Loucy (cell line): ENCODE measurements at regions not wholly inside any gene's neighbourhood (a gene's known extent, or its start where the extent isn't known, plus 50 kb on each side); places are given as distances from the start of the nearest gene placed in this dataset.

Source experiments
- H2AFZ ChIP-seq: fragments of 200-600 bp; sonication (generic); 2 replicates; pipeline ENCODE4 v1.6.0; 2016; ENCODE audit warnings: antibody characterized with exemption, mild to moderate bottlenecking, low read length, moderate library complexity
- H3F3A ChIP-seq: fragments of 200-600 bp; 2 replicates; pipeline ENCODE4 v1.6.0; 2016; ENCODE audit warnings: antibody characterized with exemption, low read depth, mild to moderate bottlenecking
- H3K27me3 ChIP-seq: fragments of 200-600 bp; sonication (generic); 2 replicates; pipeline ENCODE4 v1.6.1; 2014; ENCODE audit warnings: low read length, mild to moderate bottlenecking; ENCODE audit not compliant: insufficient read depth, poor library complexity, severe bottlenecking
- H3K36me3 ChIP-seq: fragments of 200-600 bp; sonication (generic); 2 replicates; pipeline ENCODE4 v1.6.1; 2016; ENCODE audit warnings: low read length; ENCODE audit not compliant: insufficient read depth
- H3K4me1 ChIP-seq: fragments of 200-600 bp; sonication (generic); 2 replicates; pipeline ENCODE4 v1.5.1; 2014; ENCODE audit warnings: low read length, mild to moderate bottlenecking; ENCODE audit not compliant: insufficient read depth, poor library complexity, severe bottlenecking
- H3K4me2 ChIP-seq: fragments of 200-600 bp; sonication (generic); 2 replicates; pipeline ENCODE4 v1.6.0; 2014; ENCODE audit warnings: antibody characterized with exemption, low read length, low read depth, mild to moderate bottlenecking; ENCODE audit not compliant: poor library complexity, severe bottlenecking
- H3K4me3 ChIP-seq: fragments of 200-600 bp; sonication (generic); 2 replicates; pipeline ENCODE4 v1.5.1; 2014; ENCODE audit warnings: low read length, mild to moderate bottlenecking, mixed read lengths; ENCODE audit not compliant: poor library complexity, severe bottlenecking
- H3K79me2 ChIP-seq: fragments of 200-600 bp; sonication (generic); 2 replicates; pipeline ENCODE4 v1.6.1; 2014; ENCODE audit warnings: low read length; ENCODE audit not compliant: insufficient read depth
- H3K9ac ChIP-seq: fragments of 200-600 bp; sonication (generic); 2 replicates; pipeline ENCODE4 v1.6.0; 2014; ENCODE audit warnings: mild to moderate bottlenecking, low read depth, low read length, moderate library complexity; ENCODE audit not compliant: poor library complexity, severe bottlenecking
- H3K9me2 ChIP-seq: fragments of 200-600 bp; sonication (generic); replicated peaks from 2 replicates; pipeline ENCODE4 v1.6.1; 2016; ENCODE audit warnings: low read depth, low read length, mixed read lengths
- H3K9me3 ChIP-seq: fragments of 200-600 bp; sonication (generic); 2 replicates; pipeline ENCODE4 v1.6.1; 2014; ENCODE audit warnings: mild to moderate bottlenecking, antibody characterized with exemption, low read length, low read depth; ENCODE audit not compliant: insufficient read depth
- H4K20me1 ChIP-seq: fragments of 200-600 bp; sonication (generic); 2 replicates; pipeline ENCODE4 v1.6.0; 2014; ENCODE audit warnings: antibody characterized with exemption, low read length, mild to moderate bottlenecking; ENCODE audit not compliant: insufficient read depth, poor library complexity, severe bottlenecking
- EZH2phosphoT487 ChIP-seq: fragments of 200-600 bp; IDR thresholded peaks from 2 replicates; pipeline ENCODE4 v1.6.1; 2018; ENCODE audit warnings: antibody characterized with exemption, mild to moderate bottlenecking, moderate library complexity, borderline replicate concordance
- TF ChIP-seq, protein P1 (sequence below): fragments of 200-600 bp; sonication (generic); conservative IDR thresholded peaks from 2 replicates; pipeline ENCODE4 v1.5.1; 2014; ENCODE audit warnings: mild to moderate bottlenecking, antibody characterized with exemption, low read length

GRCh38 chr11:109974523-109974922, 118.7 kb upstream of the ZC3H12C start:
- Histone ChIP-seq H3K4me1 (peaks cover 30% of the 10 kb centered on the region), H3K27me3 (no peaks in the 10 kb centered on the region), H2AFZ (no peak overlapping the region), H3K9me2 (no peaks in the 10 kb centered on the region), H3K4me2 (no peak overlapping the region), H3K9me3 (no peaks in the 10 kb centered on the region), H4K20me1 (no peaks in the 10 kb centered on the region), H3K9ac (no peak overlapping the region), H3K4me3 (no peak overlapping the region), H3K36me3 (no peaks in the 10 kb centered on the region), H3K79me2 (no peaks in the 10 kb centered on the region), H3F3A (no peaks in the 10 kb centered on the region)
- TF ChIP-seq, protein P1, sequence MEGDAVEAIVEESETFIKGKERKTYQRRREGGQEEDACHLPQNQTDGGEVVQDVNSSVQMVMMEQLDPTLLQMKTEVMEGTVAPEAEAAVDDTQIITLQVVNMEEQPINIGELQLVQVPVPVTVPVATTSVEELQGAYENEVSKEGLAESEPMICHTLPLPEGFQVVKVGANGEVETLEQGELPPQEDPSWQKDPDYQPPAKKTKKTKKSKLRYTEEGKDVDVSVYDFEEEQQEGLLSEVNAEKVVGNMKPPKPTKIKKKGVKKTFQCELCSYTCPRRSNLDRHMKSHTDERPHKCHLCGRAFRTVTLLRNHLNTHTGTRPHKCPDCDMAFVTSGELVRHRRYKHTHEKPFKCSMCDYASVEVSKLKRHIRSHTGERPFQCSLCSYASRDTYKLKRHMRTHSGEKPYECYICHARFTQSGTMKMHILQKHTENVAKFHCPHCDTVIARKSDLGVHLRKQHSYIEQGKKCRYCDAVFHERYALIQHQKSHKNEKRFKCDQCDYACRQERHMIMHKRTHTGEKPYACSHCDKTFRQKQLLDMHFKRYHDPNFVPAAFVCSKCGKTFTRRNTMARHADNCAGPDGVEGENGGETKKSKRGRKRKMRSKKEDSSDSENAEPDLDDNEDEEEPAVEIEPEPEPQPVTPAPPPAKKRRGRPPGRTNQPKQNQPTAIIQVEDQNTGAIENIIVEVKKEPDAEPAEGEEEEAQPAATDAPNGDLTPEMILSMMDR, result no peak
- no peak for TF ChIP-seq EZH2phosphoT487

GRCh38 chr11:109978895-109979294, 114.3 kb upstream of the ZC3H12C start:
- Histone ChIP-seq H4K20me1 (no peaks in the 10 kb centered on the region), H3K9me3 (no peaks in the 10 kb centered on the region), H3K27me3 (no peaks in the 10 kb centered on the region), H3K79me2 (no peaks in the 10 kb centered on the region), H3K36me3 (no peaks in the 10 kb centered on the region), H3K4me1 (peaks cover 4% of the 10 kb centered on the region), H3F3A (no peaks in the 10 kb centered on the region), H3K4me2 (no peak overlapping the region), H3K9ac (no peak overlapping the region), H3K4me3 (no peak overlapping the region), H2AFZ (no peak overlapping the region), H3K9me2 (no peaks in the 10 kb centered on the region)
- TF ChIP-seq, protein P1, result no peak
- no peak for TF ChIP-seq EZH2phosphoT487

- TF ChIP-seq EZH2phosphoT487, result no peak
- TF ChIP-seq, protein P1, result no peak
Observed at GRCh38 chr11:109981031-109981636, 112.1 kb upstream of the ZC3H12C start.

More at GRCh38 chr11:109981031-109981636, 112.1 kb upstream of the ZC3H12C start:
- Histone ChIP-seq H3K9ac (no peak overlapping the region), H2AFZ (no peak overlapping the region), H3K4me2 (no peak overlapping the region), H3K9me3 (no peaks in the 10 kb centered on the region), H3K9me2 (no peaks in the 10 kb centered on the region), H3K4me1 (peaks cover 25% of the 10 kb centered on the region), H3K27me3 (no peaks in the 10 kb centered on the region), H3K4me3 (no peak overlapping the region), H3K36me3 (no peaks in the 10 kb centered on the region), H3K79me2 (no peaks in the 10 kb centered on the region), H3F3A (no peaks in the 10 kb centered on the region), H4K20me1 (no peaks in the 10 kb centered on the region)
